ENCODE measurements at regions not wholly inside any gene's neighbourhood (a gene's known extent, or its start where the extent isn't known, plus 50 kb on each side); places are given as distances from the start of the nearest gene placed in this dataset.
"Not testable (repeated sequence)": the region's sequence is repeated elsewhere in the genome, so short reads cannot be mapped to it uniquely, and the experiment has no call there.

GRCh38 chr2:88992819-88993218, 301.3 kb downstream of the RPIA start:
- TF ChIP-seq CTCF (conservative IDR thresholded peaks at IDR 0.05; ENCODE audit: low read length); EZH2phosphoT487 (IDR thresholded peaks at IDR 0.05; ENCODE audit: borderline replicate concordance, low read depth, low read length): not testable (repeated sequence)

Measured in OCI-LY7 (cell line).